HG03432 (cell line): ENCODE measurements at regions not wholly inside any gene's neighbourhood (a gene's known extent, or its start where the extent isn't known, plus 50 kb on each side); places are given as distances from the start of the nearest gene placed in this dataset.
"Not testable (repeated sequence)": the region's sequence is repeated elsewhere in the genome, so short reads cannot be mapped to it uniquely, and the experiment has no call there.

ENCODE experiments used
- ATAC-seq: cut with Tn5 transposase; IDR thresholded peaks from one replicate; pipeline ENCODE4 v1.9.1; 2021; ENCODE audit warnings: mild to moderate bottlenecking, moderate library complexity; ENCODE audit not compliant: unreplicated experiment

DNA sequence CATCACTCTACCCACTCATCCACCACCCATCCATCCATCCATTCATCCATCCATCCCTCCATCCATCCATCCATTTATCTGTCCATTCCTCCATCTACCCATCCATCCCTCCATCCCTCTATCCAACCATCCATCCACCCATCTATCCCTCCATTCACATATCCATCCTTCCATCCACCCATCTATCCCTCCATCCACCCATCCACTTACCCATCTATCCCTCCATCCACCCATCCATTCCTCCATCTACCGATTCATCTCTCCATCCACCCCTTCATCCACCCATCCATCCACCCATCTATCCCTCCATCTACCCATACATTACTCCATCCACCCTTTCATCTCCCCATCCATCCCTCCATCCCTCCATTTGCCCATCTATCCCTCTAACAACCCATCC lies 239.6 kb upstream of the SHH start:
- no peak for ATAC-seq

DNA sequence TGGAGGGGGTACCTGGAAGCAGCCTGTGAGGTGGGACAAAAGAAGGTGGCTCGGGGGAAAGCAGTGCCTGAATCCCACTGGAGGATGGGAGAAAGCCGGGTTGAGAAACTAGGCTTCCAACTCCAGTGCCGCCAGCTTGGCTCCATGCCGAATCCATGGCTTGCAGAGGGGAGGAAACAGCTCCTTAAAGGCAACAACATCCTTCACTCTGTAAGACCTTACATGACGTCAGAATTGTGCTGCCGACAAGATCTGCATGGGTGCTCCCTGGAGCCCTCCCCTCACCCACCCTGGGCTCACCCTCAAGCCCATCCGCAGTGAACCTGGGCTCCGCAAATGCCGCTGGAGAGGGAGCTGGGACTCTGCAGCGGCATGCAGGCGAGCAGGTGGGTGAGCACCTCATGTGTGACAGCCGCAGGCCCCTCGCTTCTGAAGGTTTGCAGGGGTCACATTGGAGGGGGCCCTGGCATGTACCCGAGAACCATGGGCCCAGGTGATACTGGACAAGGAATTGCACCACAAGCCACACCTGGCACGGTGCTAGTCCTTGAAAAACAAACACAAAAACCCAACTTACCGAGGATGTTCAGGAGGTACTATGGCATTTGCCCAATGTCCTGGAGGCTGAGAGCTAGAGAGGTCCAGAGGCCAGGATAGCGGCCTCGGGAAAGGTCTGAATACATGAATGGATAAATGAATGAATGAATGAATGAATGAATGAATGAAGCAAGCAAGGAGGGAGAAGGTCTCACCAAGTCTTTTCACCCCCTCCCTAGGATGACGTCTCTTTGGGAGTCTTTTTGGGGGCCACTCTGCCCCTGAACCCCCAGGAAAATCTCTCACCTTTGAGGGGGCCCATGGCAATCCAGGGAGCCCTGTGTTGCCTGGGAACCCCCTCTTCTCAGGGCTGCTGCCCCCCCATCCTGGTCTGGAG lies 238.6 kb upstream of the SHH start:
- ATAC-seq: no peak

DNA sequence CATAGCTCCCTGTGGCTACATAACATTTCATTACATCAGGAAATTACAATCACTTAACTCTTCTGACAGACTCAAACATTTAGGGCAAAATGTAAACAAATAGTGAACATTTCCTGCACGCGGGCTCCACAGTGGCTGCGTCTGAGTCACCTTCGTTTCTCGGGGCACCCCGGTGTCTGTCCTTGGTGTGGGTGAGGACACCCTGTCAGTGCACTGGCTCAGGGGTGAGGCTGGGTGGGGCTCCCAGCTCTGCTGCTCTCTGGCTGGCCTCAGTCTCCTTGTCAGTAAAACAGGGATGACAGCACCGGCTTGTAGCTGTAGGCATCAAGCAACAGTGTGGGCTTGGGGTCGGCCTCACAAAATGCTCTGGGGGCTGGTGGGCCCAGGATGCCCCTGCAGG lies 237.1 kb upstream of the SHH start:
- ATAC-seq: no peak

DNA sequence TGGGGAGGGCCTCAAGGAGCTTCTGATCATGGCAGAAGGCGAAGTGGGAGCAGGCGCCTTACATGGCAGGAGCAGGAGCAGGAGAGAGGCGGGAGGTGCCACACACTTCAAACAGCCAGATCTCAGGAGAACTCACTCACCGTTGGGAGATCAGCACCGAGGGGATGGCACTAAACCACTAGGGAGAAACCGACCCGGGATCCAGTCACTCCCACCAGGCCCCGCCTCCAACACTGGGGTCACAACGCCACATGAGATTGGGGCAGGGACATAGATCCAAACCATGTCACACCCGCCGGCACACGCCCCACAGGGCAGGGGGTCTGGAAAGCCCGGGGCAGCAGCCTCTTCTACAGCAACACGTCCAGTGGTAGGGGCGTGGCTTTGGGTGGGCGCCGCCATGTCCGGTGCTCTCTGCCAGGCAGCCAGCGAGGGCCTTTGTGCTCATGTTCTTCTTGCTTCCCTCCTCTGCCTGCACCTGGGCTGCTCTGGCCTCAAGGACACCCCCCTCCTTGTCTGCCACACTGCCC lies 233.8 kb upstream of the SHH start:
- no peak for ATAC-seq

DNA sequence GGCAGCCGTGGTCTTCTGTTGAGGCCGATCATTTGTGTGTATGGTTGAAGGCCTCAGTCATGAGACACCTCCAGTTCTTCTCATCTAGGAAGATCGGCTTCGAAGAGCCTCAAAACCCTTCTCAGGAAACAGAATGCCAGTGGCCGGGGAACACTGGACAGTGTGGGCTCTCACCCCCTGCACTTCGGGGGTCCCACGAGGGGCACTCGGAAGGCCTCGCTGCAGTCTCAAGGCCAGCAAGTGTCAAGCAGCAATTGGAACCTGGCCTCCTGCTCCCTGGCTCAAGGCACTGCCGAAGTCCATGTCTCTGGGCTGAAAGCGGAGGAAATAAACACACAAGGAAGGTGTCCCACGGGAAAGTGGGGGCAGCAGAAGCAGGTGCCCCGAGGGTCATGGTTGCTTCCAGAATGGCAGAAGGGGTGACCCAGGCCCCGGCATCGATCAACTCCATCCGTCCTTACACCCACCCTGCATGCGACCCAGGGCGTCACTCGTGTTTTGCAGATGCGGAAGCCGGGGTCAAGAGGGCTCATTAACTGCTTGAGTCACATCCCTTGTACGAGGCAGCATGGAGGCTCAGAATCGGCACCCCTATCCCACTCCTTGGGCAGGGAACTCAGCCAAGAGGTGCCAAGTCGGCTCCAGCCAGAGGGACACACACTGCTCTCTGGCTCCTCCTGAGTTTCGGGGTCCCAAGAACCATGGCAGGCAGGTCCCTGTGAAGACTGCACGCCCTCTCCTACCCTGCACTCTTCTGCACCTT lies 231.3 kb upstream of the SHH start:
- no peak for ATAC-seq

DNA sequence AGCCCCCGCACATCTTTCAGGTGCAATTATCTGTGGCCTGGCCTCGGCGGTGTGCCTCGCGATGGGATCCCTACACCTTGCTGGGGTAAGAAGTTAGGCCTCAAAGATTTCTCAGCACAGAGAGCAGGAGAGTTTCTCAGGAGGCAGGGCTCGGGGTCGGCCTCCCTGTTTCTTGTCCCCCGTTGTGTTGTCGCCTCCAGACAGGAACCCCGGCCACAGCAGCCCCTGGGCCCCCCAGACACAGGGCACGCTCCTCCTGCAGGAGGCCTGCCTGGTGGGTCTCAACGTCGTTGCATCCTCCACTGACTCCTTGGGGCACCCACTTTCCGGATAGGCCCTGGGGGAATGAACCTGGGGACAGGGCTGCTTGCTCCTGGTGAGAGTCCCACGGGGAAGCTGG lies 229.1 kb upstream of the SHH start:
- no peak for ATAC-seq

DNA sequence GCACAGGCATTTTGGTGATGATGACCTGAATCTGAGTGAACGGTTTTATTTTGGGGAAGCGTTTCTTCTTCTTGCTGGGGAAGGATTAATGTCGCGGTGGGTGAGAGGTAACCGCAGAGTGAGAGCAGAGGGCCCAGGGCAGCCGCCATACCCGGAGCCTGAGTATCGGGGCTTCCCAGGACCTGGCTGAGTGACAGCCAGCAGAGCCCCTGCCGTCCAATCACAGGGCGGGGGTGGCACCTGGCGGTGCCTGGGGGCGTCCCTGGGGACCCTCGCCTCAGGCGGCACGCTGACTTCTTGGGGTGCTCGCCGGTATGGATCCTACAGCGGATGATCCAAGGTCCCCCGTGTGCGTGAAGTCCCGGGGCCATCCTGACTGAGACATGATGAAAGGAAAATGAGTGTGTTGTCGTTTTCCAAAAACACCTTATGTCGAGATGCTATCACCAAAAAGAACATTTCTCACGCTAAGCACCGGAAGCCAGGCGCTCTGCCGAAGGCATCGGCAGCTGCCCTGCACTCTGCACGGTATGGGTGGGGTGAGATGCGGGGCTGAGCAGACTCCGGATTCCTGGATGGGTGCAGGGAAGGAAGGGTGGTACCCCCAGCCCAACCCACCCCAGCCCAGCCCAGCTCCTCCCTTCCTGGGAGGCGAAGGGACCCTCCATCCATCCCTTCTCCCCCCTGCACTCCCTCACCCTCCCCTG lies 227.9 kb upstream of the SHH start:
- no peak for ATAC-seq

DNA sequence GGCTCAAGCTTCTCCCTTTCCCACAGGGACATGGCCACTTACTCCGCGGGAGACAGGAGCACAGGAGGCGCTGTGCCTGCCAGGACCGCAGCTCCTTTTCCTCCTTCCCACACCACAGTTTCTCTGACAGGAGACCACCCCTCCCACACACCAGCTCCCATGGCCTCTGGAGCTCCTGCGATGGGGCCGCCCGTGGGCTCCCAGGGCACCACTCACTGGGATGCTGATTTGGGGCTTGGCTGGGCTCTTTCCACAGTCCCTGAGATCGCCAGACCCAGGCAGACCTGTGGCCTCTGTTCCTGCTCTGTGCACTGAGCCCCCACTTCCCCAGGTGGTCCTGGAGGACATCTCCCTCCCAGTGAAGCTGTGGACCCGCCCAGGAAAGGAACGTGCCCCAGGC lies 226.9 kb upstream of the SHH start:
- no peak for ATAC-seq

DNA sequence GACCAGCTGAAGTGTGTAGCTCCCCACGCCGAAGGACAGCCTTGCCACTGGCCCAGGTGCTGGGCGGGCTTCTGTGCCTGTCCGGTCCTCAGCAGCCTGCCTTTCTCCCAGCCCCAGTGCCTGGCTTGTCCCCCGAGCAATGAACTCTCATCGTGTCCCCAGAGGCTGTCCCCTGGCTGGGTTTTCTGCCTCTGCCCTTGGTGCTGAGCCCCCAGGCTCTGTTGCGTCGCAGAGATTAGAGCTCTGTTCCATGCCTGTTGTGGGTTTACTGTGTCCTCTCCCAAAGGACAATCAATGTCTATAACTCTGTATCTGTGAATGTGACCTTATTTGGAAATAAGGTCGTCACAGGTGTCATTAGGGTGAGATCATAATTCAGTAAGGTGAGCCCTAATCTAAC lies 226.1 kb upstream of the SHH start:
- no peak for ATAC-seq

DNA sequence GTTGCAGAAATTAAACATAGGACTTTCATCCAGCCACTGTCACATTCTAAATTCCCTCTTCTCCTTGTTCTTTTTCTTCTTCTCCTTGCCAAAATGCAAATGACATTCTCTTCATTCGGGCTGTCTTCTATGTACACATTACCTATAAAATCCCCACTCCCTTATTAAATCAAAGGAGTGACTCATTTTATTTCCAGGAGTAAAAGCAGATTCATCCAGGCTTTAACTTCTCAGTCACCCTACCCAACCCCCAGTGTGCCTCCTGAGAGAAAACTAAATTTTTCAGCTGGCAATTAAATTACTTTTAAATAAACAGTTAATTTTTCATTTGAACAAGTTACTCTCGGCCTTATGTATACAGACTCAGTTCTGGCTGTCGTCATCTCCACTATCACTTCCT lies 223.9 kb upstream of the SHH start:
- ATAC-seq: no peak

DNA sequence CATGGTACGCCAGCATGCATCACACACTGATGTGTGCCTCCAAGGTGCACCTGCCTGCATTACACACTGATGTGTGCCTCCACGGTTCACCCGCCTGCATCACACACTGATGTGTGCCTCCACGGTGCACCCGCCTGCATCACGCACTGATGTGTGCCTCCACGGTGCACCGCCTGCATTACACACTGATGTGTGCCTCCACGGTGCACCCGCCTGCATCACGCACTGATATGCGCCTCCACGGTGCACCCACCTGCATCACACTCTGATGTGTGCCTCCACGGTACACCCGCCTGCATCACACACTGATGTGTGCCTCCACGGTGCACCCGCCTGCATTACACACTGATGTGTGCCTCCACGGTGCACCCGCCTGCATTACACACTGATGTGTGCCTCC lies 223.1 kb upstream of the SHH start:
- not testable (repeated sequence) for ATAC-seq

DNA sequence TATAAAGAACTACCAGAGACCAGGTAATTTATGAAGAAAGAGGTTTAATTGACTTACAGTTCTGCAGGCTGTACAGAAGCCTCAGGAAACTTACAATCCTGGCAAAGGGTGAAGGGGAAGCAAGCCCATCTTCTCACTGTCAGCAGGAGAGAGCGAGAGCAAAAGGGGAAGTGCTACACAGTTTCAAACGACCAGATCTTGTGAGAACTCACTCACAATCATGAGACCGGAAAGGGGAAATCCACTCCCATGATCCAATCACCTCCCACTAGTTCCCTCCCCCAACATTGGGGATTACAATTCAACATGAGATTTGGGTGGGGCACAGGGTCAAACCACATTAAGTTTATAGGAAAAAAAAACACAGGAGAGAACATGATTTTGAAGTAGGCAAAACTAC lies 222.1 kb upstream of the SHH start:
- peak; percentile 86 for ATAC-seq

DNA sequence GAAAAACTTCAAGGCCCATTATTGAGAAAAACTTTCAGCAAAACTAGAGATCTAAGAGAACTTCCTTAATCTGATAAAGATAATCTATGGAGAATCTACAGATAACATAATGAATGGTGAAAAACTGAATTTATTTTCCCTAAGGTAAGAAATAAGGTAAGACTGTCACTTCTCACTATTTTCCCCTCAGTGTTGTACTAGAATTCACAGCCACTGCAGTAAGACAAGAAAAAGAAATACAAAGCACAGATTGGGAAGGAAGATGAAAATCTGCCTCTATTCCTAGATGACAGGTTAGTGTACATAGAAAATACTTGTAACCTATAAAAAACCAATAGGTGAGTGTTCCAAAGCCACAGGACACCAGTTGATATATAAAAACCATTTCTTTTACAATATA lies 220.7 kb upstream of the SHH start:
- no peak for ATAC-seq

DNA sequence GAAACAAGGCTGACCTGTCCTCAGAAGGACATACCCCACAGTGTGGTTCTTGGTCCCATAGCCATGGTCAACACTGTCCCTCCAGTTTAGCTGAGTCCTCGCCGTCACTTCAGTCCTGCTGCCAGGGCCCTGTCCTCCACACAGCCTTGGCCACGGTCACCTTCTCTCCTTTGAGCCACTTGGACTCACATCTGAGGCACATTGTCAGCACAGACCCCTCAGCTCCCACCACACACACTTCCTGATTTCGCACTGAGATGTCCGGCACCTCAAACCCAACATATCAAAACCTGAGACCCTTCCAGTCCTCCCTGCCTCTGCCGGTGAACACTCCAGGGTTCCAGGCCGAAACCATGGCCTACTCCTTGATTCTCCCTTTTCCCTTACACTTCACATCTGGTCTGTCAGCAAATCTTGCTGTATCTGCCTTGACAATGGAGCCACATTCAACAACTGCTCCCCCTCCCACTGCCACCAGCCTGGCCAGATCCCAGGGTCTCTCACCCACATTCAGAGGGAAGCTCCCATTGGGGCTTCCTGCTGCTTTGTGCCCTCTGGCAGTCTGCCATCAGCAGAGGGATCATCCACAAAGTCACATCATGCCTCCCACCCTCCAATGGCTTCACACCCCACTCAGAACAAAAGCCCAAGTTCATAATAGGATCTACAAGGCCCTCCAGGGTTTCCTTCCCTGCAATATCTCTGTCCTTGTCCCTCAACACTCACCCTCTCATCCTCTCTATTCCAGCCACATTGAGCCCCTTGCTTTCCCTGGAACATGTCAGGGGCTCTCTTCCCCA lies 219.6 kb upstream of the SHH start:
- no peak for ATAC-seq

DNA sequence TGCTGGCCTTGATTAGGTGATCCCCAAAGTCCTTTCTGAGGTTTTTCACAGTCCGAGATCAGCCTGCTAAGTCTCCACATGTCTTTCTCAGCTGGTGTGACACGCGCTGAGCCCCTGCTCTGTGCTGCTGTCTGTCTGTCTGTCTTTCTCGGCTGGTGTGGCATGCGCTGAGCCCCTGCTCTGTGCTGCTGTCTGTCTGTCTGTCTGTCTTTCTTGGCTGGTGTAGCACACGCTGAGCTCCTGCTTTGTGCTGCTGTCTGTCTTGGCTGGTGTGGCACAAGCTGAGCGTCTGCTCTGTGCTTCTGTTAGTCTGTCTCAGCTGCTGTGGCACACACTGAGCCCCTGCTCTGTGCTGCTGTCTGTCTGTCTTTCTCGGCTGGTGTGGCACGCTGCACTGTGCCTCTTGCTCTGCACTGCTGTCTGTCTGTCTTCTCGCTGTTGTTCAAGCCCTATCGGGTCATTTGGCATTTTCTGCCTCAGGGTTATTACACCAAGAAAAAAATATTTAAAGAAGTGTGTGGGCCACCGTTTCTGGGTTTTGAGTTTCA lies 217.3 kb upstream of the SHH start:
- no peak for ATAC-seq

DNA sequence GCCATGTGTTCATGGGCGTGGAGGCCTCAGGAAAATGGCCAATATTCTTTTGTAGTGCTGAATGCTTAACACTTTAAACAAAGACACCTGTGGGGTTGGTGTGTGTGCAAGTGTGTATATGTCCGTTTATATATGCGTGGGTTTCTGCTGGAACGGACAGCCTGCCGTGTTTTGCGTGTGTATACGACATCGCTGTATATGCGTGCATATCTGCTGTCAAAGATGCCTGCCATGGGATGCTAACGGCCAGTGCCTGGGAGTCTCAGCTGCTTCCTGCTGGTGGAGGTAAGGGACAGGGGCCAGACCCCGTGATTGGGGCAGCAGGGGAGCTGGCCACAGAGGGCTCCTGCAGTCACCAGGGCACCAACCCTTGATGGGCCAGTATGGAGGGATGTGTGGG lies 216.3 kb upstream of the SHH start:
- ATAC-seq: no peak

DNA sequence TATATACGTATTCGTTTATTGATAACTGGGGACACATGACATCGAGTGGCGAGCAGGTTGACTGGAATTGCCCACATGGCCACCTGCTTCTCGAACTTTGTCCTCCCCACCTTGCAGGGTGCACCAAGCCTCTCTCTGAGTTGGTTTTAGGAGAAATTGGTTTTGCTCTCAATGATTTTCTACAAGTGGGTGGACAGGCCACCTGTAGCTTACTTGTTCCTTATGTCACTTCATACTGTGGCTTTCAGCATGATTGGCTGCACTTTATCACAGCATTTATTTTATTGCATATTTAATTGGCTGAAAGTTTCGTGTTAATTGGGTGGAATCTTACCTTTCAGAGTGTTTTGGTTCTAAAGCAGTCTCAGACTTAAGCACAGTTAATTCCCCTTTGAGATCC lies 215.6 kb upstream of the SHH start:
- no peak for ATAC-seq

DNA sequence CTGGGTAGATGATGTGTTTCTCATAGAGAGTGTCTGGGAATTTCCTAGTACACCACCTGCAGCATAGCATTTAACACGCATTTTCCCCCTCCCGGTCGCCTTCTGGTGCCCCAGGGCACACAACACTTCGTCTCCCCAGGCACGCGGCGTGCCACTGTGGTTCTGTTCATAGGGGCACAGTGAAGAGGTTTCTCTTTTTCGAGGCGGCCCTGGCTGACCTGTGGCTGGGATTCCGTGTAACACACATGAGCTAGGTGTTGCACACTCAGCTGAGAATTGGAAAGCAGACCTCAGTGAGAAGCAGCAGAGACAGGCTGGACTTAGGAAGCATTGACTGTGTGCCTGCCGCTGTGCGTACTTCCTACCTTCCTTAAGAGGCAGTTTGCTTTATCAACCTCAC lies 214.3 kb upstream of the SHH start:
- no peak for ATAC-seq

DNA sequence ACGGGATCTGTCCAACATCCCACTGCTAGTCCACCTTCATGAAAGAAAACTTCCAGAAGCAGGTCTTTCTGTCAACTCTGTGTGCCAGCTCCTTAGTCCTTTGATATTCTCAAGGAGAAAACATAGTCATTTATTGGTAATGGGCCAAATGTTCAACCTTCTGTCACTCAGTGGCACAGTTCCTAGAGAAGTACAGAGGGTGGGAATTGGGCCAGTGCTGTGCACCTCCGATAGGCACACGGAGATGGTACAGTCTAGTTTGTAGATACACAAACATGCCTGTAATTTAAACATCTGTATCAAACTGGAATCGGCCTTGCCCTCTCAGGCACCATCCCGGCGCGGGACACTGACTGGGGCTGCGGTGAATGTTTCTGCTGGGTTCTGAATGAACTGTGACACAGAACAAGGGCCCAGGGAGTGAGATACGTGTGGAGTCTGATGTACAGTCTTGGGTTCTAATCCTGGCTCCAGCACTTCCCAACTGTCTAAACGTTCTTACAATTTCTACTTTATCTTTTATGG lies 213.9 kb upstream of the SHH start:
- ATAC-seq: no peak

DNA sequence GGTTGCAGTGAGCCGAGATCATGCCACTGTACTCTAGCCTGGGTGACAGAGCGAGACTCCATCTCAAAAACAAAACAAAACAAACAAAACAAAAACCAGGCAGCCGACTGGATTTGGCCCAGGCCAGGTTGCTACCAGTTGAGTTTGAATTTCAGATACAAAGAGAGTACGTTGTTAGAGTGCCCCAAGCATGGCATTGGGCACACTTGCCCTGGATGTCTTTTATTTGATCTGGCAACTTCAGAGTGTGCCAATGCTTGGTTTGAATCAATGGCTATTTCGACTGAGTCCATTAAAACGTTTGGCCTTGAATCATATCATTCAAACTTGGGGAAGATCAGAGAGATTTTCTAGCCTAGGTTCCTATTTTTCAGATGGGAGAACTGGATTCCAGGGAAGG lies 213.4 kb upstream of the SHH start:
- ATAC-seq: no peak
